GM19438 (cell line): ENCODE measurements at regions not wholly inside any gene's neighbourhood (a gene's known extent, or its start where the extent isn't known, plus 50 kb on each side); places are given as distances from the start of the nearest gene placed in this dataset.
"Not testable (repeated sequence)": the region's sequence is repeated elsewhere in the genome, so short reads cannot be mapped to it uniquely, and the experiment has no call there.

Experiments used
- ATAC-seq: cut with Tn5 transposase; IDR thresholded peaks from one replicate; pipeline ENCODE4 v1.9.1; 2021; ENCODE audit warnings: low read depth; ENCODE audit not compliant: unreplicated experiment

DNA sequence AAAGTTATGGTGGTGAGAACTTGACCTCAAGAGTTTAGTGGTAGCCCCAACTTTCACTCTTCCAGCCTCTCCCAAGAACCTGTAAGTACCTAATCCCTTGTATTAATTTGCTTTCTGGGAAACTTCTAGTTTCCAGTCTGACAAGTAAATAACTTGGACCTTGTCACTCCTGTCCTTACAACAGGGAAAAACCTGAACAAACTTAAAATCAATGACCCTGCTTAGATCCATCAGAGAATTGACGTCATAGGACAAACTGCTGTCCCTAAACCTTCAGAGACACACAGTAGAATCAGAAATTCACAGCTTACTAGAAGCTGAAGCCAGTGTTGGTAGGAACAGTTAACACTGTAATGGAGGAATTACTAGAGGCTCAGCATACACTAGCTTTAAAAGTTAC is 60.0 kb upstream of the DCLK2 start:
- no peak for ATAC-seq

DNA sequence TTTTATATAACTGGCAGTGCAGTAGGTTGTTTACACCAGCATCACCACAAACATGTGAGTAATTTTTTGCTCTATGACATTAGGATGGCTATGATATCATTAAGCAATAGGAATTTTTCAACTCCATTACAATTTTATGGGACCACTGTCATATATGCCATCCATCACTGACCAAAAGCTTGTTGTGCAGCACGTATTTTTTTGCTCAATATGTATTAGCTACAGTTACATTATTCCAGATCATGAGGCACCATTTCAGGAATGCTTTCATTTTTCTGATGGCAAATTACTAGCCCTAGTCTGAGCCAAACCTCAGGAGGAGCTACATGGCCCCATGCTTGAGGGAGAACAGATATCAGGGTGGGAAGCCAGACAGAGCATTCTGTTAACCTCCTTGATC is 56.8 kb upstream of the DCLK2 start:
- ATAC-seq: no peak

DNA sequence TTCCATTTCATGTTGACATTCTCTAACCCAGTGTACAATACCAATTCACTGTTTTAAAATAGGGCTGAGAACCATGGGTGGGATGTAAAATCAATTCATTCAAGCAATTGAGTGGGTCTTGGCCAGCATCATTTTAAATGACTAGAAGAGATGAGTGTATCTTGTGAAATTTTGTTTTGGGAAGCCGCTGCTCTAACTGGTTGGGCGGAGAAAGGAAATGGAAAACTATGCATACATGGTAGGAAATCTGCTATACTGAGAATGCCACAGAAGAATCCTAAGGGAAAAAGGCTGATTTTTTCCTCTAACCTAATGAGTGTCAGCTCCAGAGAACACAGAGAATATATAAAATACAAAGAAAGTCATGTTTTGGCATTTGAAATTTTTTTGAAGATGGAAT is 54.8 kb upstream of the DCLK2 start:
- no peak for ATAC-seq

DNA sequence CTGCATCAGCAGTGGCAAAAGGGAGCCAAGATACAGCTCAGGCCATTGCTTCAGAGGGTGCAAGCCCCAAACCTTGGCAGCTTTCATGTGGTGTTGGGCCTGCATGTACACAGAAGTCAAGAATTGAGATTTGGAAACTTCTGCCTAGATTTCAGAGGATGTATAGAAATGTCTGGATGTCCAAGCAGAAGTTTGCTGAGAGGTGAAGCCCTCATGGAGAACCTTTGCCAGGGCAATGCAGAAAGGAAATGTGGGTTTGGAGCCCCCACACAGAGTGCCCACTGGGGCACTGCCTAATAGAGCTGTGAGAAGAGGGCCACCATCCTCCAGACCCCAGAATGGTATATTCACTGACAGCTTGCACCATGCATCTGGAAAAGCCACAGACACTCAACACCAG is 51.3 kb upstream of the DCLK2 start:
- ATAC-seq: not testable (repeated sequence)
